ENCODE measurements at regions not wholly inside any gene's neighbourhood (a gene's known extent, or its start where the extent isn't known, plus 50 kb on each side); places are given as distances from the start of the nearest gene placed in this dataset.

- TF ChIP-seq CTCF (IDR thresholded peaks at IDR 0.05): no peak
- no peak for TF ChIP-seq EZH2 (IDR thresholded peaks at IDR 0.05; ENCODE audit: borderline replicate concordance, insufficient read depth, low read depth, low read length, poor library complexity, severe bottlenecking)
Observed at GRCh38 chr10:105352827-105353226, 711.7 kb downstream of the SORCS3 start.

Data from B cell (primary cell).